Upper lobe of right lung (tissue), 1 donor: ENCODE measurements at regions not wholly inside any gene's neighbourhood (a gene's known extent, or its start where the extent isn't known, plus 50 kb on each side); places are given as distances from the start of the nearest gene placed in this dataset.
"Not testable (repeated sequence)": the region's sequence is repeated elsewhere in the genome, so short reads cannot be mapped to it uniquely, and the experiment has no call there.

ENCODE experiments used
- ATAC-seq: fragments of 200-7000 bp; cut with Tn5 transposase; one replicate; pipeline ENCODE4 v1.9.1; 2020; ENCODE audit warnings: mild to moderate bottlenecking, moderate library complexity
- DNase-seq: peaks from one replicate; pipeline ENCODE4 v3.0.0-alpha.2; 2020
- H3K27ac ChIP-seq: fragments of 200-600 bp; one replicate; pipeline ENCODE4 v1.8.0; 2022
- H3K27me3 ChIP-seq: fragments of 200-600 bp; one replicate; pipeline ENCODE4 v1.8.0; 2022; ENCODE audit warnings: mild to moderate bottlenecking
- H3K36me3 ChIP-seq: fragments of 200-600 bp; one replicate; pipeline ENCODE4 v1.8.0; 2022
- H3K4me1 ChIP-seq: fragments of 200-600 bp; one replicate; pipeline ENCODE4 v1.8.0; 2022
- H3K4me3 ChIP-seq: fragments of 200-600 bp; one replicate; pipeline ENCODE4 v1.8.0; 2022; ENCODE audit warnings: mild to moderate bottlenecking
- H3K9me3 ChIP-seq: fragments of 200-600 bp; one replicate; pipeline ENCODE4 v1.8.0; 2022
- CTCF ChIP-seq: fragments of 200-600 bp; IDR thresholded peaks from one replicate; pipeline ENCODE4 v1.8.0; 2022; ENCODE audit warnings: antibody characterized with exemption
- intact Hi-C: fragments of 100-400 bp; cut with DNase I; formaldehyde crosslinking; loops from one replicate; pipeline ENCODE4 v1.11.0; 2022
- donor health status: DM: no; HTN: yes; CAD: no; lungs with severe emphysema.

GRCh38 chr11:3498356-3498755 is 119.4 kb upstream of the ZNF195 start:
- DNase-seq, intact Hi-C loops: not testable (repeated sequence)

DNA sequence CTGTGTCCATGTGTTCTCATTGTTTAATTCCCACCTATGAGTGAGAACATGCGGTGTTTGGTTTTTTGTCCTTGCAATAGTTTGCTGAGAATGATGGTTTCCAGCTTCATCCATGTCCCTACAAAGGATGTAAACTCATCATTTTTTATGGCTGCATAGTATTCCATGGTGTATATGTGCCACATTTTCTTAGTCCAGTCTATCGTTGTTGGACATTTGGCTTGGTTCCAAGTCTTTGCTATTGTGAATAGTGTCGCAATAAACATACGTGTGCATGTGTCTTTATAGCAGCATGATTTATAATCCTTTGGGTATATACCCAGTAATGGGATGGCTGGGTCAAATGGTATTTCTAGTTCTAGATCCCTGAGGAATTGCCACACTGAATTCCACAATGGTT is 114.2 kb upstream of the ZNF195 start:
- H3K27ac ChIP-seq, H3K27me3 ChIP-seq, H3K4me1 ChIP-seq, H3K4me3 ChIP-seq, ATAC-seq, DNase-seq, H3K9me3 ChIP-seq, H3K36me3 ChIP-seq, intact Hi-C loops: not testable (repeated sequence)

More at GRCh38 chr11:3498356-3498755, 119.4 kb upstream of the ZNF195 start:
- H3K9me3 ChIP-seq, H3K27ac ChIP-seq, H3K27me3 ChIP-seq, H3K4me1 ChIP-seq, H3K36me3 ChIP-seq, ATAC-seq, H3K4me3 ChIP-seq: not testable (repeated sequence)

- intact Hi-C loops, H3K27me3 ChIP-seq, H3K27ac ChIP-seq, H3K36me3 ChIP-seq, H3K4me1 ChIP-seq, H3K4me3 ChIP-seq, DNase-seq, ATAC-seq, H3K9me3 ChIP-seq: not testable (repeated sequence)
- peak; percentile 17 for TF ChIP-seq CTCF
Measured at GRCh38 chr11:3488003-3488402, 109.1 kb upstream of the ZNF195 start.

DNA sequence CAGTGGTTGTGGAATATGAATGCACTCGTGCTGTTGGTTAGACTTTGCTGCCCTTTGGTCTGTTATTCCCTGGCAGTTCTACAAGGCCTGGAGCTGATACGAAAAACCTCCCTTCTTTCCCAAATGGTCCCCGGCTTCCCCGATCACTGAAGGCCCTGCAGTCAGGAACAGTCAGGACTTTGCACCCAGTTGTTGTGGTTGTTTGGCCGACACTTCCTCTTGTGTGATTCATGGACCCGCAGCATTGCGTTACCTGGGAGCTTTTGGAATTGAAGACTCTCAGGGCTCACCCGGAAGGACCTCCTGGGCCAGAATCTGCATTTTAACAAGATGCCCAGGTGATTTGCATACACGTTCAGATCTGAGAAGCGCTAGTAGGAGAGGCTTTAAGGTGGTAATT is 106.8 kb upstream of the ZNF195 start:
- H3K4me1 ChIP-seq, ATAC-seq, intact Hi-C loops, H3K36me3 ChIP-seq, DNase-seq, H3K4me3 ChIP-seq, H3K9me3 ChIP-seq, H3K27me3 ChIP-seq, H3K27ac ChIP-seq: not testable (repeated sequence)

DNA sequence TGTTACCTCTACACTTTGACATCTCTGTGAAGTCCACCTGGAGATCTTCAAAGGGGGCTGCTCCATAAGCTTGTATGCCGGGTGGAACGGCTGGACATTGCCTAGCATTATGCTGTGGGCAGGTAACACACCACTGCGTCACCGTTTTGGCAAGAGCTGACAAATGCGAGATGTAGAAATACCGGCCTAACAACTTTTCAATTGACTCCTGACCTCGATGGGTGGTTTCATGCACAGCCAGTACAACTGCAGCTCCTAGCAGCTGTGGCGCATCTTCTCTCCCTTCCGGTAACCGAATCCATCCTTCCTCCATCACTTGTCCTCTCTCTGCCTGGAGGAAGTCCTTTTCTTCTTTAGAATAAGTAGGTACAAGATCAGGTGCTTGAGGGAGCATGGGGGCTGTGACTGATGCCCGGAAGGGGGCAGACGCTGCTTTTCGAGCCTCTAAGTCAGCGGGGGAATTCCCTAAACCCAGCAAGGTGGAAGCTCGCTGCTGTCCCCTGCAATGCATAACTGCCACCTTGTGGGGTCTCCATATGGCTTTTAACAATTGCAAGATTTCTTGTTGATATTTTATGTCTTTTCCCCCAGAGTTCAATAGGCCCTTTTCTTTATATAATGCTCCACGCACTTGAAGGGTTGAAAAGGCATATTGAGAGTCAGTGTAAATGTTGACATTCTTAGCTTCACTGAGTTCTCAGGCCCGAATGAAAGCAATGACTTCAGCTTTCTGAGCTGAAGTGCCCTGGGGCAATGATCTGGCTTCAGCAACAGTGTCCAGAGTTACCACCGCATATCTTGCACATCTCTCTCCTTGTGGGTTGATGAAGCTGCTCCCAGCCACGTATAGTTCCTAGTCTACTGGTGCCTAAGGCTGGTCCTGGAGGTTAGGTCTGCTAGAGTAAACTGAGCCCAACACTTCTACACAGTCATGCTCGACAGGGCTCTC is 98.3 kb upstream of the ZNF195 start:
- ATAC-seq, result not testable (repeated sequence)
- peak overlapping the region; percentile 81 for H3K27ac ChIP-seq

DNA sequence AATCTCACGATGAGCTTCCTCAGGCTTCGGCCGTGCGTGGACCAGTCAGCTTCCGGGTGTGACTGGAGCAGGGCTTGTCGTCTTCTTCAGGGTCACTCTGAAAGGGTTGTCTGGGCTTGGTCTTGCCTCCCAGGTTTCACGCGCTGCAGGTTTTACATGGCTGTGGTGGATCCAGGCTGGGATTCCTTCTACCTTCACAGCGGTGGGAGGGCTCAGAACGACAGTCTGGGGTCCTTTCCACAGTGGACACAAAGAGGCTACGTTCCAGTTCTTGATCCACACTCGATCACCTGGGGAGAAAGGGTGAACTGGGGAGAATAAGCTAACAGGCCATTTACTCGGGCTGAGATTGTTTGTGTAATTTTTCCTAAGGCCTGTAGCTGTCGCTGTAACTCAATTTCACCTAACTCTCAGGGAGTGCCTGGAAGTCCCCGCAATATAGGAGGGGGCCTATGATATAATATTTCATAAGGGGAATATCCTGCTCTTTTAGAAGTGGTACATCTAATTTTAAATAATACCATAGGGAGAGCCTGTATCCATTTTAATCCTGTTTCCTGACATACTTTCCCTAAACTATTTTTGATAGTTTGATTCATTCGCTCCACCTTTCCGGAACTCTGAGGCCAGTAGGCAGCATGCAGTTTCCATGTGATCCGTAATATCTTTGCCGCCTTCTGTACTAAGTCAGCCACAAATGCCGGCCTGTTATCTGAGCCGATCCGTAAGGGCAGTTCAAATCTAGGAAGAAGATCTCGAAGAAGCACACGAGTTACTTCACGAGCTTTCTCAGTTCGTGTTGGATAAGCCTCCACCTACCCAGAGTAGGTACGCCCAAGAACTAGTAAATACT is 97.4 kb upstream of the ZNF195 start:
- H3K4me1 ChIP-seq, H3K9me3 ChIP-seq, ATAC-seq, DNase-seq, intact Hi-C loops, H3K36me3 ChIP-seq, H3K27me3 ChIP-seq: not testable (repeated sequence)
- peak overlapping the region; percentile 40 for H3K4me3 ChIP-seq
- H3K27ac ChIP-seq, result peak overlapping the region; percentile 81

More for the DNA sequence above, 98.3 kb upstream of the ZNF195 start:
- H3K9me3 ChIP-seq, intact Hi-C loops, H3K4me1 ChIP-seq, H3K36me3 ChIP-seq, H3K27me3 ChIP-seq: not testable (repeated sequence)
- peak; percentile 73 for DNase-seq
- peak overlapping the region; percentile 40 for H3K4me3 ChIP-seq

- H3K4me3 ChIP-seq, H3K4me1 ChIP-seq, intact Hi-C loops, H3K9me3 ChIP-seq, DNase-seq, H3K27ac ChIP-seq, H3K36me3 ChIP-seq, H3K27me3 ChIP-seq, ATAC-seq: not testable (repeated sequence)
Measured at GRCh38 chr11:3468963-3469362, 90.0 kb upstream of the ZNF195 start.

DNA sequence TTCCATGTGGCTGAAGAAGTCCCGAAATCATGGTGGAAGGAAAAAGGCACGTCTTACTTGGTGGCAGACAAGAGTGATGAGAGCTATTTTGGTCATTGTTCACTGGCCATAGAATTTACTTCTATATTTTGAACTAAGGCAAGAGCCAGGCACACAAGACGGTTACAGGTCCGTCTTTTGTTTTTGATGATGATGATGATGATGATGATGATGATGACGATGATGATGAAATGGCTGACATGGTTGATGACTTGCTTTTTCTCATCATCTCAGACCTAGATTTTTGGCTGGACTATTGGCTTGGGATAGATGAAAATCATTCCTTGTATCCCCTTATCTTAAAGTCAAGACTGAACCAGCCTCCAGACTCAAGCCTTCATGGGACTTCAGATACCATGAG is 88.7 kb upstream of the ZNF195 start:
- intact Hi-C loops, result not testable (repeated sequence)

GRCh38 chr11:3455666-3456065 is 76.7 kb upstream of the ZNF195 start:
- H3K27ac ChIP-seq, H3K4me1 ChIP-seq, H3K36me3 ChIP-seq, H3K9me3 ChIP-seq, H3K4me3 ChIP-seq, DNase-seq, ATAC-seq, intact Hi-C loops, H3K27me3 ChIP-seq: not testable (repeated sequence)

More for the DNA sequence above, 88.7 kb upstream of the ZNF195 start:
- H3K4me3 ChIP-seq, DNase-seq, H3K9me3 ChIP-seq, H3K36me3 ChIP-seq, H3K27ac ChIP-seq, ATAC-seq, H3K27me3 ChIP-seq, H3K4me1 ChIP-seq: not testable (repeated sequence)
